AML-193 (cell line): ENCODE measurements at regions not wholly inside any gene's neighbourhood (a gene's known extent, or its start where the extent isn't known, plus 50 kb on each side); places are given as distances from the start of the nearest gene placed in this dataset.
A peak's percentile ranks its signal among the peaks of the same experiment; 100 is the strongest.

Source experiments
- DNase-seq, 2 experiments: peaks; one replicate each; lab custom pipeline; 2025; lab: John Stamatoyannopoulos, UW

- DNase-seq = no peak
Observed at GRCh38 chr3:124491875-124492274, 238.4 kb upstream of the UMPS start.

- DNase-seq = peak in 1 of 2 experiments; percentile 18
Observed at GRCh38 chr3:124492824-124493223, 237.4 kb upstream of the UMPS start.

GRCh38 chr3:124496061-124496460, 234.2 kb upstream of the UMPS start:
- DNase-seq = no peak

GRCh38 chr3:124497487-124497886, 232.8 kb upstream of the UMPS start:
- DNase-seq = no peak

- no peak for DNase-seq
Observed at GRCh38 chr3:124498891-124499290, 231.4 kb upstream of the UMPS start.

- no peak for DNase-seq
Observed at GRCh38 chr3:124504332-124505059, 225.8 kb upstream of the UMPS start.

GRCh38 chr3:124509884-124510283, 220.4 kb upstream of the UMPS start:
- DNase-seq = no peak

GRCh38 chr3:124510290-124510689, 220.0 kb upstream of the UMPS start:
- DNase-seq = no peak

GRCh38 chr3:124512881-124513609, 217.2 kb upstream of the UMPS start:
- DNase-seq = no peak

- DNase-seq = no peak
Observed at GRCh38 chr3:124513610-124513997, 216.6 kb upstream of the UMPS start.

GRCh38 chr3:124514683-124515082, 215.6 kb upstream of the UMPS start:
- DNase-seq = no peak

GRCh38 chr3:124516333-124516732, 213.9 kb upstream of the UMPS start:
- no peak for DNase-seq

- DNase-seq = no peak
Observed at GRCh38 chr3:124517306-124517705, 212.9 kb upstream of the UMPS start.

GRCh38 chr3:124518350-124518749, 211.9 kb upstream of the UMPS start:
- DNase-seq = no peak

GRCh38 chr3:124519591-124520194, 210.6 kb upstream of the UMPS start:
- no peak for DNase-seq

GRCh38 chr3:124520970-124521369, 209.3 kb upstream of the UMPS start:
- DNase-seq = no peak

GRCh38 chr3:124522082-124522625, 208.1 kb upstream of the UMPS start:
- DNase-seq = no peak

GRCh38 chr3:124526601-124527000, 203.7 kb upstream of the UMPS start:
- DNase-seq = no peak

- DNase-seq = no peak
Observed at GRCh38 chr3:124529826-124530571, 200.3 kb upstream of the UMPS start.

GRCh38 chr3:124530916-124531315, 199.3 kb upstream of the UMPS start:
- no peak for DNase-seq

GRCh38 chr3:124532071-124532470, 198.2 kb upstream of the UMPS start:
- DNase-seq = no peak

GRCh38 chr3:124535306-124535705, 194.9 kb upstream of the UMPS start:
- no peak for DNase-seq
